AG04450 (cell line): ENCODE measurements at regions not wholly inside any gene's neighbourhood (a gene's known extent, or its start where the extent isn't known, plus 50 kb on each side); places are given as distances from the start of the nearest gene placed in this dataset.

ENCODE experiments used
- CTCF ChIA-PET: fragments of 300-600, 350-600 bp; formaldehyde crosslinking; extraction: SDS; loops from one replicate; lab custom pipeline; 2022; ENCODE audit warnings: antibody characterized with exemption, inconsistent platforms; lab: Charles Lee
- POLR2A ChIA-PET: fragments of 350-600 bp; formaldehyde crosslinking; extraction: SDS; loops from one replicate; lab custom pipeline; 2021; ENCODE audit warnings: antibody characterized with exemption, inconsistent platforms; lab: Yijun Ruan, JAX
- DNase-seq: peaks from one replicate; pipeline ENCODE4 v3.0.0-alpha.2; 2011; ENCODE audit warnings: low read depth, low spot score
- H3K27ac ChIP-seq: one replicate; pipeline ENCODE4 v1.5.1; 2012; ENCODE audit warnings: low read depth, low read length, control low read depth
- H3K27me3 ChIP-seq: one replicate; pipeline ENCODE4 v1.6.0; 2012; ENCODE audit warnings: low read length; ENCODE audit not compliant: control insufficient read depth, insufficient read depth
- H3K4me3 ChIP-seq: 2 replicates; pipeline ENCODE4 v1.5.1; 2011; ENCODE audit warnings: mild to moderate bottlenecking, low read depth, low read length, control low read depth
- H3K9me3 ChIP-seq: 2 replicates; pipeline ENCODE4 v1.5.1; 2012; ENCODE audit warnings: low read length; ENCODE audit not compliant: control insufficient read depth, insufficient read depth
- CTCF ChIP-seq: IDR thresholded peaks from 2 replicates; pipeline ENCODE4 v1.5.1; 2011; ENCODE audit warnings: low read depth, low read length, control low read depth, inconsistent platforms

GRCh38 chr1:239608469-239608868, 222.1 kb downstream of the CHRM3 start:
- H3K27me3 ChIP-seq, result no peaks in the 10 kb centered on the region
- no peak overlapping the region for H3K27ac ChIP-seq
- peaks cover 6% of the 10 kb centered on the region; the same call in 1 of the 2 replicates for H3K9me3 ChIP-seq
- no peak overlapping the region for H3K4me3 ChIP-seq
- DNase-seq, result no peak
- TF ChIP-seq CTCF, result no peak
- CTCF ChIA-PET, result no interaction called here
- POLR2A ChIA-PET, result no interaction called here

DNA sequence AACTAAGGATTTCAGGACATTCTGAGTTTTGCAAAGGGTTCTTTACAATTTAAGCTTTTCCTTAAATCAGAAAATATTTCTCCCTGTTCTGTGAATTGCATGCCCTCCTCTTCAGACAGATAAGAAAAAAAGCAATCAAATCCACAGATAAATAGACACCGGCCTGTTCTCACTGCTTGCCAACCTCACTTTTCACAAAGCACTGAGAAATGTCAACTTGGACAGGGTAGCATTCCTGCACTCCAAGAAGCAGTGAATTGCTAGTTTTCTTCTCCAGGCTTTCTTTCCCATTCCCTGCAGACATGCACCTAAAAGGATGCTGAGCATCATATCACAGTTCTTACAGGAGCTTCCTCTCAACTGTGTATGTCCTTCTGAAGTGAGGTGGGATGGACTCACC, 226.0 kb downstream of the CHRM3 start:
- ChIA-PET CTCF (no interaction called here), POLR2A (no interaction called here)
- H3K27me3 ChIP-seq, result no peaks in the 10 kb centered on the region
- no peak overlapping the region for H3K4me3 ChIP-seq
- no peak for DNase-seq
- no peak for TF ChIP-seq CTCF
- H3K27ac ChIP-seq, result no peak overlapping the region
- peaks cover 5% of the 10 kb centered on the region for H3K9me3 ChIP-seq

- Histone ChIP-seq H3K9me3 (peaks cover 12% of the 10 kb centered on the region; the same call in 1 of the 2 replicates), H3K27me3 (no peaks in the 10 kb centered on the region), H3K27ac (no peak overlapping the region), H3K4me3 (no peak overlapping the region)
- POLR2A ChIA-PET, result no interaction called here
- CTCF ChIA-PET, result no interaction called here
- no peak for TF ChIP-seq CTCF
- DNase-seq, result no peak
These were observed 230.3 kb downstream of the CHRM3 start for GRCh38 chr1:239616673-239617072.

- Histone ChIP-seq H3K9me3 (peaks cover 12% of the 10 kb centered on the region; the same call in 1 of the 2 replicates), H3K27ac (no peak overlapping the region), H3K27me3 (no peaks in the 10 kb centered on the region), H3K4me3 (no peak overlapping the region)
- DNase-seq, result no peak
- POLR2A ChIA-PET, result no interaction called here
- TF ChIP-seq CTCF, result no peak
- CTCF ChIA-PET, result no interaction called here
These were observed 230.9 kb downstream of the CHRM3 start for GRCh38 chr1:239617259-239617658.

- no peak for TF ChIP-seq CTCF
- POLR2A ChIA-PET, result no interaction called here
- CTCF ChIA-PET, result no interaction called here
- H3K27ac ChIP-seq, result no peak overlapping the region
- peaks cover 12% of the 10 kb centered on the region; the same call in 1 of the 2 replicates for H3K9me3 ChIP-seq
- DNase-seq, result no peak
- no peaks in the 10 kb centered on the region for H3K27me3 ChIP-seq
- H3K4me3 ChIP-seq, result no peak overlapping the region
These were observed 231.4 kb downstream of the CHRM3 start for GRCh38 chr1:239617731-239618130.
